ENCODE measurements at regions not wholly inside any gene's neighbourhood (a gene's known extent, or its start where the extent isn't known, plus 50 kb on each side); places are given as distances from the start of the nearest gene placed in this dataset.

- 81% methylated on average over 12 of the region's 12 CpGs; no CpG with 5 or more reads in 1 of the 2 experiments for WGBS, 2 experiments (ENCODE audit: extremely low coverage in 1 of 2, insufficient coverage in 1 of 2, insufficient read length in 1 of 2, insufficient replicate concordance in 2 of 2, low coverage in 1 of 2, low lambda C conversion rate in 2 of 2, missing lambda C conversion rate in 1 of 2)
- Histone ChIP-seq H2BK5ac (ENCODE audit: low read depth, low read length) (no peak overlapping the region), H2BK15ac (ENCODE audit: low read length) (no peak overlapping the region), H3K56ac (replicated peaks; ENCODE audit: insufficient read length, low read depth, low read length) (no peak overlapping the region), H4K20me1 (replicated peaks in 1 of 2; ENCODE audit: control insufficient read depth in 1 of 2, insufficient read depth in 2 of 2, low read length in 2 of 2) (no peaks in the 10 kb centered on the region), H3K4ac (replicated peaks; ENCODE audit: insufficient read length, low read depth, low read length) (no peak overlapping the region), H4K8ac (ENCODE audit: extremely low read depth, insufficient read depth, low read length) (no peak overlapping the region), H2BK20ac (ENCODE audit: low read length) (no peak overlapping the region), H3K9ac (replicated peaks in 1 of 4; ENCODE audit: extremely low read depth in 1 of 4, low read depth in 3 of 4, low read length in 3 of 4) (no peak overlapping the region), H3K79me2 (ENCODE audit: control insufficient read depth in 1 of 2, insufficient read depth in 2 of 2, low read length in 2 of 2) (no peaks in the 10 kb centered on the region), H3K18ac (ENCODE audit: extremely low read depth, low read length) (no peak overlapping the region), H3K9me3 (ENCODE audit: insufficient read depth in 2 of 2, low read depth in 1 of 2, low read length in 1 of 2) (no peaks in the 10 kb centered on the region), H3K23me2 (ENCODE audit: low read depth, low read length) (no peaks in the 10 kb centered on the region), H2AK5ac (ENCODE audit: low read depth, low read length) (no peak overlapping the region), H3K79me1 (ENCODE audit: low read depth, low read length) (no peaks in the 10 kb centered on the region), H3K23ac (ENCODE audit: insufficient read length) (no peak overlapping the region), H3K4me1 (replicated peaks in 1 of 4; ENCODE audit: control insufficient read depth in 3 of 4, insufficient read depth in 4 of 4, low read length in 3 of 4) (no peaks in the 10 kb centered on the region; a peak in 1 of 7 replicates), H3K27ac (ENCODE audit: low read depth, low read length) (no peak overlapping the region), H3K36me3 (ENCODE audit: control insufficient read depth in 2 of 4, insufficient read depth in 4 of 4, low read length in 3 of 4) (no peaks in the 10 kb centered on the region), H4K5ac (ENCODE audit: insufficient read length, low read depth, low read length) (no peak overlapping the region), H2BK120ac (replicated peaks; ENCODE audit: low read depth, low read length) (no peak overlapping the region), H2AFZ (ENCODE audit: low read length) (no peak overlapping the region), H3K4me3 (ENCODE audit: extremely low read depth in 1 of 4, insufficient read depth in 2 of 4, low read depth in 3 of 4, low read length in 4 of 4) (no peak overlapping the region), H3K27me3 (replicated peaks in 1 of 4; ENCODE audit: control insufficient read depth in 3 of 4, extremely low read depth in 1 of 4, insufficient read depth in 3 of 4, low read length in 3 of 4) (no peaks in the 10 kb centered on the region), H2BK12ac (ENCODE audit: low read depth, low read length) (no peak overlapping the region), H3K14ac (ENCODE audit: insufficient read length) (no peak overlapping the region), H4K91ac (replicated peaks; ENCODE audit: insufficient read length, low read length) (no peak overlapping the region), H3K4me2 (ENCODE audit: insufficient read depth in 1 of 2, low read depth in 2 of 2, low read length in 2 of 2) (no peak overlapping the region)
- FAIRE-seq, result no peak
- DNase-seq (ENCODE audit: low read depth in 1 of 2, low spot score in 2 of 2), result peak in 1 of 2 experiments; percentile 33
- ChIA-PET POLR2A (ENCODE audit: partially characterized antibody) (no interaction called here), CTCF (ENCODE audit: partially characterized antibody) (no interaction called here)
- no peak for TF ChIP-seq PHF8 (conservative IDR thresholded peaks at IDR 0.05; ENCODE audit: low read depth, low read length)
- TF ChIP-seq JUND (IDR thresholded peaks at IDR 0.05; ENCODE audit: low read length), result no peak
- no peak for TF ChIP-seq POLR2A (IDR thresholded peaks at IDR 0.05; ENCODE audit: control extremely low read depth in 1 of 2, low read depth in 2 of 2, low read length in 2 of 2)
- no peak for TF ChIP-seq CEBPB (IDR thresholded peaks at IDR 0.05; ENCODE audit: low read depth, low read length)
Measured at GRCh38 chr2:71930049-71930681, 217.5 kb downstream of the CYP26B1 start.
